K562 (cell line): ENCODE measurements at regions not wholly inside any gene's neighbourhood (a gene's known extent, or its start where the extent isn't known, plus 50 kb on each side); places are given as distances from the start of the nearest gene placed in this dataset.

Source experiments
- ATAC-seq: fragments of 200-7000 bp; cut with Tn5 transposase; 3 replicates; pipeline ENCODE4 v1.9.1; 2020; ENCODE audit warnings: moderate library complexity
- BruUV-seq: library from RNA; stranded (reverse); fragments of 400-500 nt; replicated peaks from 2 replicates; lab custom pipeline; 2021; lab: Mats Ljungman, UMichigan
- CTCF ChIA-PET: fragments of 300-600 bp; formaldehyde crosslinking; extraction: SDS; loops from one replicate; lab custom pipeline; 2021; ENCODE audit warnings: low intra/inter-chr PET ratio; lab: Yijun Ruan, JAX
- POLR2A ChIA-PET: fragments of 300-600, 350-650 bp; sonication (Branson Sonifier 250); formaldehyde crosslinking; extraction: SDS; loops from one replicate; lab custom pipeline; 2021; ENCODE audit warnings: antibody characterized with exemption, inconsistent platforms; lab: Yijun Ruan, JAX
- DNase-seq, 4 experiments: peaks; one replicate each; pipeline versions ENCODE4 v3.0.0 to v3.0.0-alpha.2; 2011 to 2018; ENCODE audit warnings: low spot score in 3 of 4, mixed read lengths in 3 of 4; ENCODE audit errors: extremely low read depth in 1 of 4
- FAIRE-seq: peaks from 2 replicates; lab custom pipeline; 2011; peaks lifted over from hg19 to GRCh38; lab: Jason Lieb, UNC
- H2AFZ ChIP-seq: 2 replicates; pipeline ENCODE4 v1.6.0; 2011; ENCODE audit warnings: low read depth, low read length, control low read depth, inconsistent platforms
- H3K27ac ChIP-seq: fragments of 200-600 bp; 3 replicates; pipeline ENCODE4 v1.8.0; 2011; ENCODE audit warnings: low read depth, mild to moderate bottlenecking, control low read depth, inconsistent platforms, low read length, moderate library complexity, mixed read lengths; ENCODE audit errors: extremely low read depth
- H3K27me3 ChIP-seq, 2 experiments: fragments of 300-600 bp in 1 of 2; 2 replicates in 1 of 2; 3 replicates in 1 of 2; pipeline versions ENCODE4 v1.6.0 to v1.8.0; 2011; ENCODE audit warnings: inconsistent platforms in 2 of 2, low read length in 2 of 2, mild to moderate bottlenecking in 1 of 2, mixed read lengths in 1 of 2, moderate library complexity in 1 of 2; ENCODE audit not compliant: control insufficient read depth in 2 of 2, insufficient read depth in 2 of 2
- H3K36me3 ChIP-seq: fragments of 300-600 bp; 3 replicates; pipeline ENCODE4 v1.8.0; 2011; ENCODE audit warnings: mild to moderate bottlenecking, low read length, inconsistent platforms; ENCODE audit not compliant: control insufficient read depth, insufficient read depth
- H3K4me1 ChIP-seq, 2 experiments: fragments of 200-600 bp in 1 of 2; replicated peaks in 1 of 2; 2 replicates in 1 of 2; 3 replicates in 1 of 2; pipeline versions ENCODE4 v1.5.1 to v1.8.0; 2011; ENCODE audit warnings: inconsistent platforms in 2 of 2, low read length in 2 of 2, mild to moderate bottlenecking in 1 of 2, mixed read lengths in 1 of 2, moderate library complexity in 1 of 2; ENCODE audit not compliant: control insufficient read depth in 2 of 2, insufficient read depth in 2 of 2
- H3K4me2 ChIP-seq: 2 replicates; pipeline ENCODE4 v1.6.1; 2011; ENCODE audit warnings: low read length, control low read depth, inconsistent platforms, mixed read lengths; ENCODE audit not compliant: insufficient read depth
- H3K4me3 ChIP-seq: fragments of 200-600 bp; sonication (generic), shearing (Covaris generic); 2 replicates; pipeline ENCODE4 v1.5.1; 2016; ENCODE audit warnings: control low read depth, inconsistent platforms
- H3K79me2 ChIP-seq: fragments of 200-600 bp; 3 replicates; pipeline ENCODE4 v1.8.0; 2011; ENCODE audit warnings: low read length, inconsistent platforms; ENCODE audit not compliant: control insufficient read depth, insufficient read depth
- H3K9ac ChIP-seq, 2 experiments: 2 replicates each; pipeline versions ENCODE4 v1.6.0 to v1.6.1; 2011; ENCODE audit warnings: low read depth in 2 of 2, low read length in 2 of 2, control low read depth in 1 of 2, inconsistent platforms in 1 of 2, mild to moderate bottlenecking in 1 of 2, mixed read lengths in 1 of 2; ENCODE audit not compliant: insufficient read depth in 1 of 2
- H3K9me1 ChIP-seq: one replicate; pipeline ENCODE4 v1.6.0; 2011; ENCODE audit warnings: inconsistent platforms, mild to moderate bottlenecking, low read length, moderate library complexity; ENCODE audit not compliant: control insufficient read depth, insufficient read depth
- H3K9me3 ChIP-seq: replicated peaks from 2 replicates; pipeline ENCODE4 v1.5.1; 2011; ENCODE audit warnings: low read depth, low read length, inconsistent platforms; ENCODE audit not compliant: control insufficient read depth, insufficient read depth
- H4K20me1 ChIP-seq: replicated peaks from 2 replicates; pipeline ENCODE4 v1.6.1; 2011; ENCODE audit warnings: low read length, inconsistent platforms, mixed read lengths; ENCODE audit not compliant: control insufficient read depth, insufficient read depth
- CHD1 ChIP-seq: fragments of 200-600 bp; sonication (generic); IDR thresholded peaks from one replicate; pipeline ENCODE4 v1.6.1; 2012; ENCODE audit warnings: mild to moderate bottlenecking, moderate library complexity, low read length, inconsistent platforms
- HMG20A ChIP-seq: fragments of 450-650 bp; formaldehyde crosslinking; conservative IDR thresholded peaks from 2 replicates; pipeline ENCODE4 v1.4.0; 2020; ENCODE audit warnings: mild to moderate bottlenecking, mixed read lengths
- JUN ChIP-seq, 2 experiments: sonication (generic) in 1 of 2; formaldehyde crosslinking in 1 of 2; IDR thresholded peaks; 2 replicates each; pipeline versions ENCODE4 v1.6.1 to v1.8.0; 2012 to 2022; ENCODE audit warnings: borderline replicate concordance in 2 of 2, mild to moderate bottlenecking in 2 of 2, improper control_type of control experiment in 1 of 2, low read depth in 1 of 2, low read length in 1 of 2, missing genetic modification reagents in 1 of 2
- NCOR1 ChIP-seq: fragments of 450-650 bp; IDR thresholded peaks from 2 replicates; pipeline ENCODE4 v1.6.1; 2016; ENCODE audit warnings: mild to moderate bottlenecking, moderate library complexity
- PHTF2 ChIP-seq: fragments of 250-450 bp; sonication (Bioruptor Pico); IDR thresholded peaks from 2 replicates; pipeline ENCODE4 v1.5.0; 2021; ENCODE audit warnings: mild to moderate bottlenecking
- RAD21 ChIP-seq, 2 experiments: fragments of 250-450 bp in 1 of 2; fragments of 450-650 bp in 1 of 2; sonication (Bioruptor Pico) in 1 of 2; formaldehyde crosslinking in 1 of 2; IDR thresholded peaks in 1 of 2; conservative IDR thresholded peaks in 1 of 2; 2 replicates each; pipeline versions ENCODE4 v1.4.0 to v1.8.0; 2020 to 2022; ENCODE audit warnings: mild to moderate bottlenecking in 2 of 2, moderate library complexity in 1 of 2
- RBBP5 ChIP-seq: fragments of 200-600 bp; sonication (generic); IDR thresholded peaks from 2 replicates; pipeline ENCODE4 v1.6.1; 2012; ENCODE audit warnings: borderline replicate concordance, mild to moderate bottlenecking, low read length, control low read depth, inconsistent platforms; ENCODE audit not compliant: insufficient read depth, poor library complexity, severe bottlenecking
- SP2 ChIP-seq: IDR thresholded peaks from 2 replicates; pipeline ENCODE4 v1.6.1; 2011; ENCODE audit warnings: mild to moderate bottlenecking, low read depth, low read length, moderate library complexity; ENCODE audit not compliant: poor library complexity, severe bottlenecking; ENCODE audit errors: extremely low read depth
- TCF7L2 ChIP-seq: fragments of 150-350 bp; IDR thresholded peaks from 2 replicates; pipeline ENCODE4 v1.6.1; 2016; ENCODE audit warnings: low read depth, mild to moderate bottlenecking, low read length, moderate library complexity
- ZKSCAN3 ChIP-seq: fragments of 250-450 bp; sonication (Bioruptor Pico); IDR thresholded peaks from 2 replicates; pipeline ENCODE4 v1.4.0; 2020
- ZNF253 ChIP-seq: fragments of 250-450 bp; sonication (Bioruptor Pico); conservative IDR thresholded peaks from 2 replicates; pipeline ENCODE4 v1.6.1; 2021; ENCODE audit warnings: mild to moderate bottlenecking
- ZNF76 ChIP-seq: fragments of 250-450 bp; sonication (Bioruptor Pico); IDR thresholded peaks from 2 replicates; pipeline ENCODE4 v1.4.0; 2020; ENCODE audit warnings: mild to moderate bottlenecking, moderate library complexity, borderline replicate concordance
- ZNF830 ChIP-seq: fragments of 250-450 bp; sonication (Bioruptor Pico); IDR thresholded peaks from 2 replicates; pipeline ENCODE4 v1.5.0; 2021; ENCODE audit warnings: mild to moderate bottlenecking
- WGBS: fragments of 100-300 bp; shearing (Covaris generic); methylation state at CpG from one replicate; pipeline ENCODE4 v1.1.6; 2016; ENCODE audit warnings: low coverage, mixed read lengths; ENCODE audit not compliant: insufficient coverage; ENCODE audit errors: missing lambda C conversion rate; 5-methylcytosine and 5-hydroxymethylcytosine counted together
- in situ Hi-C: fragments of 300-500 bp; cut with MboI; formaldehyde crosslinking; loops from 4 replicates; pipeline ENCODE4 v1.15.0; 2018; ENCODE audit warnings: inconsistent platforms, mixed read lengths
- intact Hi-C: fragments of 100-400 bp; cut with micrococcal nuclease; formaldehyde crosslinking; loops from 2 replicates; pipeline ENCODE4 v1.14.2; 2022
- TF ChIP-seq, protein P1 (sequence below): fragments of 450-650 bp; IDR thresholded peaks from 2 replicates; pipeline ENCODE4 v1.7.0; 2016; ENCODE audit warnings: borderline replicate concordance

DNA sequence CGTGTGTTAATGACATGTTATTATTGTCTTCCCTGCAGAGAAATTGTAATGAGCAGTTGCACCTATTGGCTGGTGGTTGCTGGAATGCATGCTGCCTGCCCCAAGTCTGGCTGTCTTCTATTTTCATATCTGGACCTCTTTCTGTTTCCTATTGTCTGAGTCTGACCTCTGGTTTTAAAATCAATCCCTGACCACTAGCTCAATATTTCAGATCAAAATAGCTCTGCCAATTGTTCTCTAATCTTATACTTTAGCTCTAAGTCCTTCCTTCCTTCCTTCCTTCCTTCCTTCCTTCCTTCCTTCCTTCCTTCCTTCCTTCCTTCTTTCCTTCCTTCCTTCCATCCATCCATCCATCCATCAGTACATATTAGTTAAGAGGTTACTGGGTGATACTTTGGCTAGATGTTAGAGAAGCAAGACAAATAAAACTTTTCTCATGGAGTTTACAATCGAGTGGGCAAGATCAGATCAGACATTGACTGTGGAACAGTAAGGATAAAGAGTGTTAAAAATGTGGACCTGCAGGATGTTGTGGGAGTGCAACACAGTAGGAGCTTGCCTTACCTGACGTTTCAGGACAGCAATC is 417.1 kb downstream of the SOCS6 start:
- Histone ChIP-seq H3K27ac (no peak overlapping the region), H3K27me3 (no peaks in the 10 kb centered on the region)
- FAIRE-seq = no peak

More for the DNA sequence above, 417.1 kb downstream of the SOCS6 start:
- H4K20me1 ChIP-seq = no peaks in the 10 kb centered on the region
- no peaks in the 10 kb centered on the region for H3K4me1 ChIP-seq
- CTCF ChIA-PET = no interaction called here
- POLR2A ChIA-PET = no interaction called here
- H3K4me3 ChIP-seq = no peak overlapping the region
- H3K4me2 ChIP-seq = no peak overlapping the region
- H3K36me3 ChIP-seq = no peaks in the 10 kb centered on the region
- BruUV-seq = no TSS peak
- intact Hi-C loops = no loop called here
- no peaks in the 10 kb centered on the region for H3K9me1 ChIP-seq
- no peak overlapping the region for H3K9ac ChIP-seq
- no peaks in the 10 kb centered on the region for H3K9me3 ChIP-seq
- TF ChIP-seq ZNF830 (CRISPR knock-in tag) (no peak), PHTF2 (no peak), CHD1 (no peak), ZNF253 (CRISPR knock-in tag) (no peak), JUN (IDR thresholded peaks at IDR 0.05; ENCODE audit: borderline replicate concordance, low read depth, low read length) (no peak), JUN (CRISPR knock-in tag; IDR thresholded peaks at IDR 0.05; ENCODE audit: borderline replicate concordance) (no peak), HMG20A (CRISPR knock-in tag) (no peak), ZKSCAN3 (CRISPR knock-in tag) (no peak), ZNF76 (CRISPR knock-in tag) (no peak), RAD21 (CRISPR knock-in tag; conservative IDR thresholded peaks at IDR 0.05 in 1 of 2, IDR thresholded peaks at IDR 0.05 in 1 of 2) (no peak), SP2 (no peak), TCF7L2 (no peak), NCOR1 (no peak), RBBP5 (no peak)
- TF ChIP-seq, protein P1, sequence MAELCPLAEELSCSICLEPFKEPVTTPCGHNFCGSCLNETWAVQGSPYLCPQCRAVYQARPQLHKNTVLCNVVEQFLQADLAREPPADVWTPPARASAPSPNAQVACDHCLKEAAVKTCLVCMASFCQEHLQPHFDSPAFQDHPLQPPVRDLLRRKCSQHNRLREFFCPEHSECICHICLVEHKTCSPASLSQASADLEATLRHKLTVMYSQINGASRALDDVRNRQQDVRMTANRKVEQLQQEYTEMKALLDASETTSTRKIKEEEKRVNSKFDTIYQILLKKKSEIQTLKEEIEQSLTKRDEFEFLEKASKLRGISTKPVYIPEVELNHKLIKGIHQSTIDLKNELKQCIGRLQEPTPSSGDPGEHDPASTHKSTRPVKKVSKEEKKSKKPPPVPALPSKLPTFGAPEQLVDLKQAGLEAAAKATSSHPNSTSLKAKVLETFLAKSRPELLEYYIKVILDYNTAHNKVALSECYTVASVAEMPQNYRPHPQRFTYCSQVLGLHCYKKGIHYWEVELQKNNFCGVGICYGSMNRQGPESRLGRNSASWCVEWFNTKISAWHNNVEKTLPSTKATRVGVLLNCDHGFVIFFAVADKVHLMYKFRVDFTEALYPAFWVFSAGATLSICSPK = no peak
- TF ChIP-seq, all 486 proteins: peak for 0
- no peak for DNase-seq
- Histone ChIP-seq H2AFZ (no peak overlapping the region), H3K79me2 (no peaks in the 10 kb centered on the region)
- in situ Hi-C loops = no loop called here
- WGBS = 0% methylated on average over 3 of the region's 3 CpGs
- no peak for ATAC-seq
